AG10803 (cell line): ENCODE measurements at regions not wholly inside any gene's neighbourhood (a gene's known extent, or its start where the extent isn't known, plus 50 kb on each side); places are given as distances from the start of the nearest gene placed in this dataset.
"Not testable (repeated sequence)": the region's sequence is repeated elsewhere in the genome, so short reads cannot be mapped to it uniquely, and the experiment has no call there.

ENCODE experiments used
- DNase-seq: peaks from one replicate; pipeline ENCODE4 v3.0.0; 2010; ENCODE audit warnings: low read depth
- H3K4me3 ChIP-seq: 2 replicates; pipeline ENCODE4 v1.5.1; 2011; ENCODE audit warnings: mild to moderate bottlenecking, low read length, control low read depth
- TF ChIP-seq, protein P1 (sequence below): conservative IDR thresholded peaks from 2 replicates; pipeline ENCODE4 v1.5.1; 2011; ENCODE audit warnings: mild to moderate bottlenecking, low read length, control low read depth, inconsistent platforms

GRCh38 chr17:36691606-36692005 lies 90.2 kb downstream of the MRM1 start:
- TF ChIP-seq, protein P1, sequence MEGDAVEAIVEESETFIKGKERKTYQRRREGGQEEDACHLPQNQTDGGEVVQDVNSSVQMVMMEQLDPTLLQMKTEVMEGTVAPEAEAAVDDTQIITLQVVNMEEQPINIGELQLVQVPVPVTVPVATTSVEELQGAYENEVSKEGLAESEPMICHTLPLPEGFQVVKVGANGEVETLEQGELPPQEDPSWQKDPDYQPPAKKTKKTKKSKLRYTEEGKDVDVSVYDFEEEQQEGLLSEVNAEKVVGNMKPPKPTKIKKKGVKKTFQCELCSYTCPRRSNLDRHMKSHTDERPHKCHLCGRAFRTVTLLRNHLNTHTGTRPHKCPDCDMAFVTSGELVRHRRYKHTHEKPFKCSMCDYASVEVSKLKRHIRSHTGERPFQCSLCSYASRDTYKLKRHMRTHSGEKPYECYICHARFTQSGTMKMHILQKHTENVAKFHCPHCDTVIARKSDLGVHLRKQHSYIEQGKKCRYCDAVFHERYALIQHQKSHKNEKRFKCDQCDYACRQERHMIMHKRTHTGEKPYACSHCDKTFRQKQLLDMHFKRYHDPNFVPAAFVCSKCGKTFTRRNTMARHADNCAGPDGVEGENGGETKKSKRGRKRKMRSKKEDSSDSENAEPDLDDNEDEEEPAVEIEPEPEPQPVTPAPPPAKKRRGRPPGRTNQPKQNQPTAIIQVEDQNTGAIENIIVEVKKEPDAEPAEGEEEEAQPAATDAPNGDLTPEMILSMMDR = no peak
- H3K4me3 ChIP-seq = no peak overlapping the region
- no peak for DNase-seq

DNA sequence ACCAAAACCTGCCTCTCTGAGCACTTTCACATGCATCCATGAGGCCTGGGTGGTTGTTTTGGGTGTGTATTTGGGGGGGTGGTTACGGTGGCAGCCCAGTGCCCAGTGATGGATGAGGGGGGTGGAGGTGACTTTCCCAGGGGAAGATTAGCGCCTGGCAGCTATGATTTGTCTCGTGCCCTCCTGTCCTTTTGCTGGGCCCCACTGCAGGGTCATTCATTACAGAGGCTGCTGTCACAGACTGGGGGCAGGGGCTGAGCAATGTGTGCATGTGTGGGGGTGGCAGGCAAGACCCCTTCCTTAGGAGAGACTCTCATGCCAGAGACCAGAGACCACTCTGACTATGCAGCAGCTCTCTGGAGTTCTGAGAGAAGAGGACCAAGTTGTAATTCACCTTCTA lies 93.7 kb downstream of the MRM1 start:
- no peak for DNase-seq
- TF ChIP-seq, protein P1 = no peak

DNA sequence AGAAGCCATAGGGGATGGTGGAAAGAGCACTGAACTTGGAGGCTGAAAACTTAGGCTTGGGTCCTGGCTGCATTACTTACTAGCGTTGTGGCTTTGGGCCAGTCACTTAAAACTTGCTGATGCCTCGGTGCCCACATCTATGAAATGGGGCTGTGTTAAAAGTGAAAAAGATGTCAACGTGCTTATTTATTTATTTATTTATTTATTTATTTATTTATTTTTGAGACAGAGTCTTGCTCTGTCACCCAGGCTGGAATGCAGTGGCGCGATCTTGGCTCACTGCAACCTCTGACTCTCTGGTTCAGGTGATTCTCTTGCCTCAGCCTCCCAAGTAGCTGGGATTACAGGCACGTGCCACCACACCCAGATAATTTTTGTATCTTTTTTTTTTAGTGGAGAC lies 94.3 kb downstream of the MRM1 start:
- DNase-seq, H3K4me3 ChIP-seq: not testable (repeated sequence)

More for the DNA sequence above, 93.7 kb downstream of the MRM1 start:
- no peak overlapping the region for H3K4me3 ChIP-seq

- no peak for DNase-seq
- TF ChIP-seq, protein P1 = no peak
- H3K4me3 ChIP-seq = no peak overlapping the region
Observed at GRCh38 chr17:36696805-36697204, 95.4 kb downstream of the MRM1 start.

DNA sequence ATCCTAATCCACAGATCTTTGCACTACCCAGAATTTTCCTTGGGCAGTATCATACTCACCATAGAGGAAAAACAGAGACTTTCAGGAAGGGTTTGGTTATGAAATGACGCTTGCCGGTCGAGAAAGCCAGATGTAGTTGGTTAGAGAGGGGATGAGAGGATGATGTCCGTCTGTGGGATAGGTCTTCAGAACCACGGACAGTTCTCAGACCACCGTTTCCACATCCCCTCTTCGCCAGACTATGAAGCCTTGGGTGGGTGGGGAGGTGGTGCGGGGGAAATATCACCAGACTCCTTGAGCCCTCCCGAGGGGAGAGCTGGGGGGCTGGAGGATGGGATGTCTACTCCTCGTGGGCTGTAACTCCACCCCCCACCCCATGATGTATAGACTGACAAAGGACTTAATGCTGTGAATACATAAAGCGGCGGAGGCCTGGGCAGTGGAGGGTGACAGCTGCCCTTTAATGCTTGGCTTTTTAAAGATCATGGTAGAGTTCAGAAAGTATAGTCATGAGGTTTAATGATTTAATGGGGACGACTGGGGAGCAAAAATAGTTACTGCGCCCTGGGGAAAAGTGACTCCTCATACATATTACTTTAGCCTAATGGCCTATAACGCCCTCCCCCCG lies 96.6 kb downstream of the MRM1 start:
- H3K4me3 ChIP-seq = no peak overlapping the region
- TF ChIP-seq, protein P1 = no peak
- DNase-seq = no peak

GRCh38 chr17:36701429-36702099 lies 100.2 kb downstream of the MRM1 start:
- DNase-seq = no peak
- TF ChIP-seq, protein P1 = no peak
- H3K4me3 ChIP-seq = no peak overlapping the region

DNA sequence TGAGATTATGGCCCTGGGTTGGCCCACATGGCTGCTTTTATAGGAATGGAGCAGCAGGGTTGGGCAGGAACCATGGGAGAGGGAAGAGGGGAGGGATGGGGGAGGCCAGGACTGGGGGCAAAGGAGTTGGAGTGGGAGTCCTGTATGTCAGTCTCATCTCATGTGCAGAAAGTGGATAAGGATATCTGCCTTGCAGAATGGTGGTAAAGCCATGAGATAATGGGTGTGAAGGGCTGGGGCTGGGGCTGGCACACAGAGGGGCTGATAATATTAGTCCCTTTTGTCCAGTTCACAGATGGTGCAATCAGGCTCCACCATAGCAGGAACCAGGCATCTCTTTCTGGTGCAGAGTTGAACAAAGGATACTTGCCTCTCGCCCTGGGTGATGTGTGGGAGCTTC lies 101.3 kb downstream of the MRM1 start:
- DNase-seq = no peak

More for the DNA sequence above, 101.3 kb downstream of the MRM1 start:
- TF ChIP-seq, protein P1 = no peak
- H3K4me3 ChIP-seq = no peak overlapping the region
